NCI-H2081 (cell line): ENCODE measurements at regions not wholly inside any gene's neighbourhood (a gene's known extent, or its start where the extent isn't known, plus 50 kb on each side); places are given as distances from the start of the nearest gene placed in this dataset.
"Not testable (repeated sequence)": the region's sequence is repeated elsewhere in the genome, so short reads cannot be mapped to it uniquely, and the experiment has no call there.

Source experiments
- DNase-seq, 2 experiments: peaks; one replicate each; lab custom pipeline; 2025; lab: John Stamatoyannopoulos, UW

DNA sequence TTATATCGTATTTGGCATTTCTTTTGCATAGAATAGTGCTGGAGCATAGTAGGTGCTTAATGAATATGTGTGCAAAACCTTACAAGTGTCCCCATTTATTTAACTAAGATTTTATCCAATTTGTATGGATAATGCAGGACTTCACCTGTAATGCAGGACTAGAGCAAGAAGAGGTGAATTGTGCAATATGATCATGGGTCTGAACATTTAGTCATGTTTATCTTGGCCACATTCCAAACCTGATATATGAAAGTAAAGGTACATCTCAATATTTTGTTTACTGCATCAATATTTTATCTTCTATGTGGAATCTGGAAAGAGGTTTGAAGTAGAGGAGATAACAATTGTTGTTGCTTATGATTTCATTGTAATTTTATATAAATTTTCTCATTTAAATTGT, 1626.7 kb upstream of the B3GALT2 start:
- peak in 1 of 2 experiments; percentile 34 for DNase-seq

DNA sequence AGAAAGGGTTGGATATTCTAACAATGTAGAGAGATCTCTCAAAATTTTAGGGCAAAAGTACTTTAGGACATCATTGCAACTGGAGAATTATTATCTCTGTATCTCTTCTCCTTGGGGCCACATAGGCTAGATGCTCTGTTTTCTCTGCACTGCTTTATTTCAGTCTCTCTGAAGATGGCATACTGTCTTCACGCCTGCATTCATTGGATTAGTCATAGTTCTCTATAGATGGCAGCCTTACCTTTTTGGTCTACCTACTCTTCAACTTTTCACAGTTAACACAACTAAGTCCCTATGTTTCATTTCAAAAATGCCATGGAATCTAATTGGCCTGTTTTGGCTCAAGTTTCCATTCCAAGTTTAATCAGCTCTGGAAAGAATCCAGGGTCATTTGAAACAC, 1623.3 kb upstream of the B3GALT2 start:
- DNase-seq, result peak in 1 of 2 experiments; percentile 18

- DNase-seq, result no peak
These were observed 1622.8 kb upstream of the B3GALT2 start for GRCh38 chr1:194809215-194809614.

DNA sequence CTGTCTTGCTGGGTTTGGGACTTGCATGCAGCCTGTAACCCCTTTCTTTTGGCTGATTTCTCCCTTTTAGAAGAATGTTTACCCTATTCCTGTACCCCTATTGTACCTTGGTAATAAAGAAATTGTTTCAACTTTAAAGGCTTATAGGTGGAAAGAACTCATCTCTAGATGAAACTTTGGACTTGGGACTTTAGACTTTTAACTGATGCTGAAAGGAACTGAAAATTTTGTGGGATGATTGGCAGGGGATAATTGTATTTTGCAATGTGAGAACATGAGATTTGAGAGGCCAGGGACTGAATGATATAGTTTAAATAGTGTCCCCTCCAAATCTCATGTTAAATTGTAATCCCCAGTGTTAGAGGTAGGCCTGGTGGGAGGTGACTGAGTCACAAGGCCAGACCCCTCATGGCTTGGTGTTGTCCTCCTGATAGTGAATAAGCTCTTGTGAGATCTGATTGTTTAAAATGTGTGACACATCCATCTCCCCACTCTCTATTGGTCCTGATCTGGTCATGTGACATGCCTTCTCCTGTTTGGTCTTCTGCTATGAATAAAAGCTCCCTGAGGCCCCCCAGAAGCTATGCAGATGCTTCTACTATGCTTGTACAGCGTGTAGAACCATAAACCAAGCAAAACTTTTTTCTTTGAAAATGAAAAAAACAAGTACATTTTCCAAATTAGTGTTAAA, 1621.3 kb upstream of the B3GALT2 start:
- DNase-seq, result no peak

DNA sequence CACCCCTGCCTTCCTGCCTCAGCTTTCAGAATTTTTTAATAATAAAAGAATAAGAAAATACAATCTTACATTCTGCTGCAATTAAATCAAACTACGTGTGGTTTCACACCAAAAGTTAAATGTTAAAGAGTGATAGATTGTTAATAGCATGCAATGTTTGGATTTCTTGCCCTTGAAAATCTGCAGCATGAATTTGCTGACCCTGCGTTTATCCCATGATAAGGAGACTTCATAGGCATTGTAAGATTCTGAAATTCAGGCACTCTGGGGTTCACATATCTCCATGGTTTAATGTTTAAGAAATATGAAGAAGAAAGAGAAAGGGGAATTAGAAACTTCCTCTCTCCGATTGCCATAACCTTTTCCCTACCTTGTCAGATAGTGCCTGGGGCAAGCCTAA, 1616.2 kb upstream of the B3GALT2 start:
- DNase-seq, result no peak

DNA sequence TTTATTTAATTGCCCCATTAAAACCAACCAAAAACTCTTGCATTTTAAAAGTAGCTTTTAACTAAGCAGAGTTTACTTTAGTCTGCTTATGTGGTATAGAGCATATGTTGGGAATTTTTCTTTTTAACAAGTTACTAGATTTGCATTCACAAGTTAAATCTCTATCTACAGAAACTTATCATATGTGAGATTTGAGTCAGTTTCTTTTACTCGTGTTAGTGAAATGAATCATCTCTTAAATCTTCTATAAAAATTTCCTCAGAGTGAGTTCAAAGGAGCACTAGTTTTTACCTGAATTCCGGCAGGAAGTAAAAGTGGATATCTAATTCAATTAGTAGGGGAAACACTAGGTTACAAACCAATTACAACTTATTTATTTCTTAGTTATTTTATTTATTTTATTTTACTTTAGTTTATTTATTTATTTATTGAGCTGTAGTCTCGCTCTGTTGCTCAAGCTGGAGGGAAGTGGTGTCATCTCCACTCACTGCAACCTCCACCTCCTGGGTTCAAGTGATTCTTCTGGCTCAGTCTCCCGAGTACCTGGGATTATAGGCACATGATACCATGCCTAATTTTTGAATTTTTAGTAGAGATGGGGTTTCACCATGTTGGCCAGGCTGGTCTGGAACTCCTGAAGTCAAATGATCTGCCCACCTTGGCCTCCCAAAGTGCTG, 1609.6 kb upstream of the B3GALT2 start:
- DNase-seq, result no peak

DNA sequence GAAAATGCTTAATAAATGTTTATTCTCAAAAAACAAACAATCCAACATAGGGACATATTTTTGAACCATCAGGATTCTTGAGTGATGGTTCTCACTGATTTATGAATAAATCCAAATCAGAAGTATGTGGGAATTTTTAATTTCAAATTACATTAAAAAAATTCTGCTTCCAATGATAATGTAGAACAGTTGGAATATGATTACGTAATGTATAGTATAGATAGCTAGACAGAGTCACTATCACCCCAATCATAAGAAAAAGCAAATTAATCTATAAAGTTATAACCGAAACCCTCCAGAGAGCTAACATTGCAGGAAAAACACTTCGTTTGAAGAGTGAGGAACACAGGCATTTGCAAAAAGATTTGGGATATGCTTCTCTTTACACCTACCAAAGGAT, 1600.6 kb upstream of the B3GALT2 start:
- no peak for DNase-seq

DNA sequence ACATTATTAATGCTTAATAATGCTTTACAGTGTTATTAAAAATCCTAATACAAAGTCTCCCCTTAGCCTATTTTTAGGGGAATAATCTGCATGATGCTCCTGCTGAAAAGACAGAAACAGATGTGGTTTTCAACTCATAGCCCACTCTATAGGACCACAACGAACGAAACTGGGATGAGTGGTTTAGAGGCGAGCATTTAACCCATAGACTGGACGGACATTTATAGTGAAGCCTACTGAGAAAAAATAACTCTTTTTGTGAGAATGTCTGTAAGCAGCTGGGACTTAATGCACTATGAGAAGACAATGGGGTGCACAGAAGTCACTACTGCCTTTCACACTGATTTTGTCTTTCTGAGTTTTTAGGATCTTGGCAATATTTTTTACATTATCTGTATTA, 1599.6 kb upstream of the B3GALT2 start:
- no peak for DNase-seq

DNA sequence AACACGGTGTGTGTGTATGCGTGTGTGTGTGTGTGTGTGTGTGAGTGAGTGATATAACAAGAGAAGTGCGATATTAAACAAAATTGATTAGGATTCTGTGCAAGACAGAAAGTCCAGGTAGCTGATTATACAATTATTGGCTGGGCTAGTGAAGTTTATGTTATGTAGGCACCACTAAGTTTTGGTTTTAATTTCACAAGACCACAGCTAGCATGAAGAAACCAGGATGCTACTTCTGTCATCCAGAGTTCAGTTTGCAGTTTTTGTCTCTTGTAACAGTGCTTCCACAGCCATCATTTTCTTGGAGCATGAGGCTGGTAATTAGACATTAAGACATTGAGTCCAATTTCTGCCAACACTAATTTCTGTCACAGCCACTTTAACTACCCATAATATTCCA, 1590.2 kb upstream of the B3GALT2 start:
- no peak for DNase-seq

DNA sequence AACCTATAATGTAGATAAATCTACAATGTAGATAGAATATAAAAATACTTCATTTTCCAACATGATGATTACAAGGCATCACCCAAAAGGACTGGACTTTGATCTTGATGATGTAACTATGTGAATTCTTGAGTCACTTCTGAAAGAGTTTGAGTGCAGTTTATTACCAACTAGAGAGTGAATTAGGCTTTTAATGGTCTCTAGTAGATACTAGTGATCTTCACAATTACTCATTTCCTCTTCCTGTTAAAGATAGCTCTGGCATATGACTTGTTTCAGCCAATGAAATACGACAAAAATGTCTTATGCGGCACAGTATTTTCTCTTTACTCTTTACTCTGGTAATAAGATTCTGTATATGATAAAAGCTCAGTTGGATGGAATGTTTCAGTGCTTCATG, 1588.1 kb upstream of the B3GALT2 start:
- no peak for DNase-seq

DNA sequence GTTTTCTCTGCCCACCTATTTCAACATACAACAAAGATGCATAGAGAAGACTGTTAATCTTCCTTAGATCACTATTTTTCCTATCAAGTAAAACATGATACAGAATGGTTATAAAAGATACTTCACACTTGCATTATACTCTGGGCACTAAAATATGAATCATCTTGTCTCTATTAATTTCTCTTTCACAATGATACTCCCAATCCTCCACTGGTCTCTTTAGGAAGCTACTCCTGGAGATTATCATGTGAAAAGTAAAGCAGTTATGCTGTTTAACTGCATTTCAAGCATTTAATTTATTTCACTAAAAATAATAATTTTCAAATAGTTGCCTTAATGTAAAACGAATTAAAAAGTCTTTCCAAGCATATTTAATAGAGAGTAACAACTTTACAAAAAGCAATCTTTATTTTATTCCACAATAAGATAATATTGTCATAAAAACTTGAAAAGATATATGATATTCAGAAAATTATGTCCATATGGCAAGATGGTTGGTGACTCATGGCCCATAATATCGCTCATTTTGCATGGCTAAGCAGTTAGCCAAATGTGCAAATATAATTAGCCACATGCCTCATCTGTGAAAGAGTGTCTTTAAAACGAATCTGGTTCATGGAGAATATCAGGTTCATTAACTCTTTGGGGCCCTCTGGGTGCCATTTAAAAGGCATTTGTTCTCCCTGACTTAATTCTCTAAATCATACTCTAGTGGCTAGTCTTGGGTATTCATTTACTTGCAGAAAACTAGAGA, 1569.0 kb upstream of the B3GALT2 start:
- DNase-seq, result peak; percentile 52 to 87

- not testable (repeated sequence) for DNase-seq
These were observed 1552.4 kb upstream of the B3GALT2 start for GRCh38 chr1:194738843-194739242.

DNA sequence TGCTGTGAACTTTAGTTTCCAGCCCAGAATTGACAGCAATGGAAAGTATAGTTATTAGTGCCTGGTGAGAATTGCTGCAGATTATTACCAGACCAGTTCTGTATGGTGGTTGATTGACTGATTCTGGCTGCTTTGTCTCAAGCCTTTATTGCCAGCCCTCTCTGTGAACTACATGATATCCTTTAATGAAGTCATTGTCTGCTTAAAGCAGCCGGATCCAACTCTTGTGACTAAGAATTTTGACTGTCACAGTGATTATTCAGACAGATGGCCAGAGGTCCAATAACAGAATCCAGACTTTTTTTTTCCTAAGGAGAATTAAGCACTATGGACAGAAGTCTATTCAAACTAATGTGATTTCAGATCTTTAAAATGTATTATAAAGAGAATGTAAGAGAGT, 1548.6 kb upstream of the B3GALT2 start:
- DNase-seq, result no peak

- no peak for DNase-seq
These were observed 1544.6 kb upstream of the B3GALT2 start for GRCh38 chr1:194731025-194731424.

DNA sequence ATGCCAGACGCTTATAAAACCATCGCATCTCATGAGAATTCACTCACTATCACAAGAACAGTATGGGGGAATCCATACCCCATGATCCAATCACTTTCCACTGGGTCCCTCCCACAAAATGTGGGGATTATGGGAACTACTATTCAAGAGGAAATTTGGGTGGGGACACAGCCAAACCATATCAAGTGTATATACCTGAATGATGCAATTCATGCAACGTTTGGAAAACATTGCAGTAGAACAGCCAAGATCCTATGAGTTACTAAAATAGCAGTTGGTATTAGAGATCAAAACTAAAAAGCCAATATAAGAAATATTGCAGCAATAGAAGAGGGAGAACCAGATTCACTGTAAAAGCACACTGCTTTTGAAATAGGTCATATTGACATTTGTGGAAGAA, 1543.9 kb upstream of the B3GALT2 start:
- DNase-seq, result no peak

DNA sequence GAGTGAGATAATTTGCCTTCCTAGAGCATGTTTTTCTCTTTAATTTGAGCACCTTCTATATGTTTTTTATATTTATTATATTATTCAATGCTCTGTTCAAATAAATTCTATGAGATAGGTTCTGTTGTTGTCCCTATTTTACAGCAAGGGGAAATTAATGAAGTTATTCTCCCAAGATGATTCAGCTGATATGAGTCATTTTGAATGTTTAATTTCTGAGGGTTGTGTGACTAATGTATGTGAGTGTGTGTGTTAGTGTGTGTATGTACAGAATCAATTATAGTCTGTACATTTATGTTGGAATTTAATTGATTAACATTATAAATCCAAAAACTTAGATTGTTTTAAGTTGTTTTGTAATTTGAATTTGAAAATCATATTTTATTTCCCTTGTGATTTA, 1536.7 kb upstream of the B3GALT2 start:
- DNase-seq, result no peak

GRCh38 chr1:194717941-194718340, 1531.5 kb upstream of the B3GALT2 start:
- DNase-seq, result no peak

DNA sequence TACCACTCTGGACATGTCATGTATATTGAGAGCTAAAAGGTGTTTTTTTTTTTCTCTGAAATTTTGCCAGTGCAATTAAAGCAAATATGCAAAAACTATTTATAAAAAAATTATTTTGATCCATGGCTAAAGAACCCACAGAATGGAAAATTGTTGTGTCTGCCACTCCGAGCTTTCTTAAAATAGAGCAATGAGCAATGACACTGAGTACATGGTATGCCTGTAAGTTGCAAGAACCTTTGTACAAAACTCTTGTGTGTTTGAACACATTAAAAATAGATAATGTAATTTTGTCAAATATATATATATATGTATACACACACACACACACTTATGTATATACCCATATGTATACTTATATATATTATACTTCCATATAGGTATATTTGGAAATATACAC, 1530.9 kb upstream of the B3GALT2 start:
- DNase-seq, result no peak

DNA sequence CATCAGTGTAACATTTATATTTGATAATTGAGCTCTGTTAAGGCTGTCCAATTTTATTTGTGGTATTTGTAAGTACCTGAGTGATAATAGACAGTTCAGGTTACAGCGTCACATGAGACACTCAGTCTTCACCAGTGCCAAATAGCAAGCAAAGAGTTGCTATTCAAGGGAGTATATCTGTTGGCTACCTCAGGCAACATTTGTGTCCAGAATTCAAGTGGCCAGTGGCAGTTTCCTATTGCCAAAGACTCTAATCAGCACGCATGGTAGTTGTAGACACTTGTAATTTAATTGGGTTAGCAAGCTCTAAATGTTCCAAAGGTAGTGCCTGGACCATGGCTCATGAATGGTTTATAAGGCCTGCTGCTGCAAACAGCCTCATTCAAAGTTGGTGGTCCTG, 1524.3 kb upstream of the B3GALT2 start:
- DNase-seq, result no peak

GRCh38 chr1:194709439-194709838, 1523.0 kb upstream of the B3GALT2 start:
- no peak for DNase-seq

- no peak for DNase-seq
These were observed 1520.7 kb upstream of the B3GALT2 start for GRCh38 chr1:194707074-194707473.

GRCh38 chr1:194705123-194705854, 1518.9 kb upstream of the B3GALT2 start:
- DNase-seq, result no peak
